HG02938 (cell line): ENCODE measurements at regions not wholly inside any gene's neighbourhood (a gene's known extent, or its start where the extent isn't known, plus 50 kb on each side); places are given as distances from the start of the nearest gene placed in this dataset.
"Not testable (repeated sequence)": the region's sequence is repeated elsewhere in the genome, so short reads cannot be mapped to it uniquely, and the experiment has no call there.

Experiments
- ATAC-seq: cut with Tn5 transposase; IDR thresholded peaks from one replicate; pipeline ENCODE4 v1.9.1; 2021; ENCODE audit warnings: mild to moderate bottlenecking, moderate library complexity; ENCODE audit not compliant: unreplicated experiment

DNA sequence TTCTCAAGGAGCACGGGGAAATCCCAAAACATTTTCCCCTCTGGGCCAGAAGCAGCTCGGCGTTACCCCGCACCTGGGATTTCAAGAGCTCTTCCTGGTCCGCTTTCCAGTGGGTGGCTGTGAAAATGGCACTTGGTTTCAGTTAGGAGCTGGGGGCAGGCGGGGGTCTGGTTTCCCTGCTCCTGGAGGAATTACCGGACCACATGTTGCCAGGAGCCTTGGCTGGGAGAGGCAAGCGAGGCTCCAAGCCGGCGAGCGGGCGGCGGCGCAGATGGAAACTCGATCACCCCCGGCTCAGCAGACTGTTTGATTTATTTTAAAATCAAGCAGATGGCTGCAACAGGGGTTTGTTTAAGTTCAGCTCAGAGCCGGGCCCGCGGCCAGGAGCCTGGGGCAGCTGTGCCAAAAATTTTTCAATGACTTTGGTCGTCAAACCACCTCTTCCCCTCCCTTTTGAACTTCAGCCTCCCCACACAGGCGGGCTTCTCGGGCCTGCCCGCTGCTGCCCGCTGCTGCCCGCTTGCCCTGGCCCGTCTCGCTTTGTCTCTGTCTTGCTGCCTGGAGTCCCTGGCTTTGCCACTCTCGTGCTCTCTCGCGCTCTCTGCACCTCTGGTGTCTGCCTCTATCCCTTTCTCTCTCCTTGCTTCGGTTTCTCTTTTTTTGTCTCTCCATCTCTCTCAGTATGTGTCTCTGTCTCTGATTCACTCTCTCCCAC lies 108.0 kb upstream of the CIBAR2 start:
- ATAC-seq = no peak

GRCh38 chr16:85220964-85221731 lies 108.9 kb upstream of the CIBAR2 start:
- no peak for ATAC-seq

DNA sequence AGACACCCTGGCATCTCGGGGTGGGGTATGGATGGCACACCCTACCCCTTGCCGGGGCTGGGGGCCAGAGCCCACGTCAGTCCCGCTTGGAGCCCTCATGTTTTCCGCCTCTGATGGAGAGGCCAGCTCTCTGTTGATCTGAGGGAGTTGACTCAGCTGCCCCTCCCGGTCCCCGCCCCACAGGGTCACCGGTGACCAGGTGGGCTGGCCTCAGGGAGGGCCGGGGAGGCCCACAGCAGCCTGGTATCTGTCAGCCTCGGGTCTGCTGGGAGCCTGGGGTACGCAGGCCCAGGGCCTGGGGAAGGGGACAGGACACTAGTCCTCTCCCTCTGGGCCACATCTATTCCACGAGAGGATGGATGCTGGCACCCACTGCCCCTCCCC lies 109.5 kb upstream of the CIBAR2 start:
- no peak for ATAC-seq

DNA sequence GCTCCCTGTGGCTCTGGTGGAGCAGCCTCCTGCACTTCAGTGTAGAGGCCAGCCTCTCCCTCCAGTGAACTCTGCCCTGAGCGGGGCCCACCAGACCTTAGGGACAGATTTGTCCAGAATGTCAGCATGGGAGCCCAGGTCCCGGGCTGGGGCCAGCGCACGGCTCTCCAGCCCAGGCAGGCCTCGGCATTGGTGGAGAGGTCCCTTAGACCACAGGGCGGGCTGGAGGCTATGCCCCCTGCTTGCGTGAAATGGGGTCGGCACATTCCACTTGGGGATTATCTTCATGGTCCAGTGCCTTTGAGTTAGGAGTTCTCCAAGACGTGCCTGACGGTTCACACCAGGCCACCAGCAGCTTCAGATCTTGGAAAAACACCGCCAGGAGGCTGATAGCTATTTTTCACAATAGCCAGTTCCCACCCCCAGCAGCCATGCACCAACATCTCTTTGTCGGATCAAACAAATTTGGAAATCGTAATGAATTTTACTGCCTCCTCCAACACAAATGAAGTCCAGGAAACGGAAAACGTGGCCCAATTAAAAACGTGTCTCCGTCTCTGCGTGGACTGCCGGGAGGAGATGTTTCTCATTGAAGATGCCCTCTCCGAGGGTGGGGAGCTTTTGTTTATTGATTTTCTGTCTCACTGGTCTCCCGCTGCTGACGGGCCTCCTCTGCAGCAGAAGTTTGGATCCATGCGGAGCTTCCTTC lies 110.0 kb upstream of the CIBAR2 start:
- ATAC-seq = no peak

DNA sequence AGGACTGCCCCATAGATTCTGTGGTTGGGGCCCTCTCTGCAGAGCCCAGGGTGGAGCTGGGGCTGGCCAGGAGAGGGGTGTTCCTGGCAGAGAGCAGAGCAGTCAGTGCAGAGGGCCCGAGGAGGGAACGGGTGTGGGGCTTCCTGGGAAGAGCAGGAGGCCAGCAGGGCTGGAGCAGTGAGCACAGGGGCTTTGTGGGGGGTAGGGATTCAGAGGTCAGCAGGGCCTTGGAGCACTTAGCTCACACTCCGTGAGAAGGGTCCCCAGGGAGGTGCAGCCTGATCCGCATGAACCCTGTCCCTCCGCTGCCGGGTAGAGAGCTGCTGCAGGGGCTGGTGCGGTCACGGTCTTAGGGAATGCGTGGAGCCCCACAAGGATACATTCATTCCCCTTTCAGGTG lies 113.0 kb upstream of the CIBAR2 start:
- no peak for ATAC-seq

GRCh38 chr16:85225721-85226120 lies 113.4 kb upstream of the CIBAR2 start:
- no peak for ATAC-seq

GRCh38 chr16:85227084-85227945 lies 115.0 kb upstream of the CIBAR2 start:
- ATAC-seq = peak; percentile 71

DNA sequence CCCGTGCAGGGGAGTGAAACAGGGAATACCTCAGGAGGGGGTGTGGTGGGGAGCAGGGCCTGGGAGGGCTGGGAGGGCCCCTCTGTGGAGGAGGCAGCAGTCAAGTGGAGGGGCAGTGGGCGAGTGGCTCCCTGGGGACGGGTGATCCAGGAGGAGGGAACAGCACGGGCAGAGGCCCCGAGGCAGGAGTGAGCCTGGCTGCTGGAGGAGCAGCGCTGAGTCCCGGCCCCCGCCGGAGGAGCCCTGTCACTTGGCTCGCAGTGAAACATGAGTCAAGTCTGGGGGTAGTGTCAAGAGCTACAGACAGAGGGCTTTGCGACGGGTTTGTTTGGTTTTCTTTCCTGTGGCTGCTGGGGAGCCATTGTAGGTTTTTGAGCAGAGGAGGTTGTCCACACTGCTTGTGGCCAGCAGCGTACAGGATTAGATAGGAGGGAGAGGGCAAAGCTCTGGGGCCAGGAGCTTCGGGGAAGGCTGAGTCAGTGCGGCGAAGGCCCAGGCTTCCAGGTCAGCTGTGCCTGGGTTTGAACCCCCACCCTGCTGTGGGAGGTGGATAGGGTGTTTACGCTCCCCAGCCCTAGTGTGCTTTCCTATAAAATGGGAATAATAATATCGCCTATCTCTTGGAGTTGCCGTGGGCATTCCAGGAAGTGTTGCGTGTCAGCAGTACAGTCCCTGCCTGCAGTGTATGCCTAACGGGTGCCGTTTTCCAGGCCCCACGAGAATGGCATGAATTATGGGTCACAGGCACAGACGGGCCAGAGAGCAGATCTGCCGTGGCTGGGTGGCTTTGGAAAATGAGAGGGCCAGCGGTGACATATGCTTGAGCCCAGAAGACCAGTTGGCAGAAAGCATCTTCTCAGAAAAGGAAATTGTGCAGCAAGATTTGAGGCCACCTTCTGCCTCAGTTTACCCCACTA lies 115.9 kb upstream of the CIBAR2 start:
- ATAC-seq = no peak

DNA sequence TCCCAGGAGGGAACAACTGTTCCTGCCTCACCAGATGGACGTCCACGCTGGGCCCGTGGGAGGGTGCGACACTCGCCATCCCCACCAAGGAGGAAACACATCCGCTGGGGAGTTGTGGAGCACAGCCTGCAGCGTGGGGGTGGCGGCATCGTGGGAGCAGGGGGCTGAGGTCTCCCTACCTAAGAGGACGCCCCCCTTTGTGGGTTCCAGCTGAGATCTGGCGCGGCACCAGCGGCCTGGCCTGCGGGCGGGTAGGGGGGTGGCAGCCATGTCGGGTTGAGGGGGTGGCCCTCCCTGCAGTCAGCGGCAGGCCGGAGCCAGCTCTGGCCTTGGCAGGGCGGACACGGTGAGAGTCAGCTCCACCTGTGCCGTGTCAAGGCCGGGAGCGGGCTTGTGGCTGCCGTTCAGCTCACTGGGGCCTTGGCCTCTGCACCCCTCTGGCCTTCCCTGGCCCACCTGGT lies 116.7 kb upstream of the CIBAR2 start:
- ATAC-seq = no peak

GRCh38 chr16:85229869-85230462 lies 117.7 kb upstream of the CIBAR2 start:
- ATAC-seq = no peak

DNA sequence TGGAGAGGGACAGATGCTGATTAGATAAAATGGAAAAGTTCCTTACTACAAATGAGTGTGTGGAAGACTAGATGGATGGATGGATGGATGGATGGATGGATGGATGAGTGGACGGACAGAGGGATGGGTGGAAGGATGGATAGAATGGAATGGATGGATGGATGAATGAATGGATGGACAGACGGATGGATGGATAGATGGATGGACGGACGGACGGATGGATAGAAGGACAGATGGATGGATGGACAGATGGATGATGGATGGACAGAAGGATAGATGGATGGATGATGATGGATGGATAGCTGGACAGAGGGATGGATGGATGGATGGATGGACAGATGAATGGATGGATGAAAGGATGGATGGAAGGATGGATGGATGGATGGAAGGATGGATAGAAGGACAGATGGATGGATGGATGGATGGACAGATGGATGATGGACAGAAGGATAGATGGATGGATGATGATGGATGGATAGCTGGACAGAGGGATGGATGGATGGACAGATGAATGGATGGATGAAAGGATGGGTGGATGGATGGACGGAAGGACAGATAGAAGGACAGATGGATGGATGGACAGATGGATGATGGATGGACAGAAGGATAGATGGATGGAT lies 118.6 kb upstream of the CIBAR2 start:
- not testable (repeated sequence) for ATAC-seq

GRCh38 chr16:85231959-85232358 lies 119.7 kb upstream of the CIBAR2 start:
- no peak for ATAC-seq

- no peak for ATAC-seq
These were observed 120.3 kb upstream of the CIBAR2 start for GRCh38 chr16:85232369-85233142.

DNA sequence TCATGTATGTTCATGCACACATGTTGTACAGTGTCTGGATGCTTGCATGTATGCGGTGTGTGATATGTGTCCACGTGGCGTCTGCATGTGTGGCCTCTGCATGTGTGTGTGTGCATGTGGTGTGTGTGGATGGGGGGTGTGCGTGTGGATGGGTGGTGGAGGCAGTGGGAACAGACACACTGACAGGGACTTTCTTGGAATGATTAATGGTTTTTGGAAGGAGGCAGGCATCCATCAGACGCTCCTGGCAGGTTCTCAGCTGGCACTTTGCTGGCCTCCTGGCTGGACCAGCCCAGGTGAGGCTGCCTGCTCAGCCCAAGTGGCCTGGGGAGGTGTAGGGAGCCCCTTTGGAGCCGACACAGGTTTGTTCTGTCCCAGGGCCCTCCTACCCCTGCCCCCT lies 121.2 kb upstream of the CIBAR2 start:
- ATAC-seq = no peak

DNA sequence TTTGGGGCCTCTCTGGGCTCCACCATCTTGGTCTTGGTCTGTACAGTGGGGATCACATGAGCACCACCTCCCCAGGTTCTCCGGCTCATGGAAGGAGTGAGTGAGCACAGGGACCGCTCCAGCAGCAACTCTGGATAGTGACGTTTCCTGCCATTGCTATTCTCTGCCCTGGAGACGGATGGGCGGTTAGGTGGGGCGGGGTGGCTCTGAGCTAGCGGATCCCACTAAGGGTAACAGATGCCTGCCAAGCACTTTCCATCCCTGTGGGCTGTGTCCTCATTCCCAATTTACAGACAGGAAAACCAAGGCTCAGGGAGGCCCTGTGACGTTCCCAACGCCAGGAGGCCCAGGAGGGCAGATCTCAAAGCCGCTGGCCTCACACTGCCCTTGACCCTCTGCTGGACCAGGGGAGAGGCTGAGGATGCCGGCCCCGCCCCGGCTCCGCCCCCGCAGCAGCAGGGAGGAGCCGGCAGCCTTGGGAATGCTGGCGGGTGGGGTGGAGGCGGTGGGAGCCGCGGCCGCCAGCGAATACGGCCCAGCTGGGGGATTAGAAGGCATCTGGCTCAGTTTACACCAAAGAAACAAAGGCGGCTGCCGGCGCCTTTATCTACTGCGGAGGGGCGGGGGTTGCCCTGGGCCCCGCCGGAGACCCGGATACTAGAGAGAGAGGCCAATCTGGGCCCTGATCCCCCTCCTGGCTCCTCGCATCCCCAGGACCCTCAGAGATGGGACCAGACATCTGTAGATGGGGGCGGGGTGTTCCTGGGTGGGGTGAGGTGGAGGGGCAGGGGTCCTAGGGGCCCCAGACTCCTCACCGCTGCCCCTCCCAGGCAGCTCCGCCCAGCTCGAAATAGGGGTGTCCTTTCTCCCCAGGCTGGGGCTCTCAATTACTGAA lies 122.3 kb upstream of the CIBAR2 start:
- no peak for ATAC-seq

GRCh38 chr16:85235991-85236817 lies 123.9 kb upstream of the CIBAR2 start:
- ATAC-seq = no peak
